SU-DHL-6 (cell line): ENCODE measurements at regions not wholly inside any gene's neighbourhood (a gene's known extent, or its start where the extent isn't known, plus 50 kb on each side); places are given as distances from the start of the nearest gene placed in this dataset.

Experiments
- H2AFZ ChIP-seq: fragments of 200-600 bp; sonication (generic); 2 replicates; pipeline ENCODE4 v1.6.1; 2014; ENCODE audit warnings: low read depth, mild to moderate bottlenecking, moderate library complexity, mixed read lengths, antibody characterized with exemption, low read length; ENCODE audit not compliant: severe bottlenecking
- H3F3A ChIP-seq: fragments of 200-600 bp; shearing (Covaris generic); 2 replicates; pipeline ENCODE4 v1.6.0; 2016; ENCODE audit warnings: antibody characterized with exemption, mild to moderate bottlenecking; ENCODE audit not compliant: insufficient read depth
- H3K27ac ChIP-seq: fragments of 200-600 bp; sonication (generic); 2 replicates; pipeline ENCODE4 v1.5.1; 2016; ENCODE audit warnings: low read depth, mild to moderate bottlenecking, low read length, moderate library complexity, mixed read lengths
- H3K27me3 ChIP-seq: fragments of 200-600 bp; sonication (generic), shearing (Covaris generic); 2 replicates; pipeline ENCODE4 v1.6.0; 2014; ENCODE audit warnings: mild to moderate bottlenecking, low read length
- H3K36me3 ChIP-seq: fragments of 200-600 bp; sonication (generic); 2 replicates; pipeline ENCODE4 v1.6.1; 2014; ENCODE audit warnings: mild to moderate bottlenecking, low read length, mixed read lengths
- H3K4me2 ChIP-seq: fragments of 300-600, 200-600 bp; shearing (Covaris generic), sonication (generic); 2 replicates; pipeline ENCODE4 v1.6.0; 2014; ENCODE audit warnings: low read length, low read depth, mild to moderate bottlenecking; ENCODE audit not compliant: poor library complexity, severe bottlenecking
- H3K4me3 ChIP-seq: fragments of 200-600 bp; sonication (generic); 2 replicates; pipeline ENCODE4 v1.5.1; 2014; ENCODE audit warnings: antibody characterized with exemption, low read length, mild to moderate bottlenecking, mixed read lengths; ENCODE audit not compliant: insufficient read depth, poor library complexity, severe bottlenecking
- H3K79me2 ChIP-seq: fragments of 200-600 bp; sonication (generic); 2 replicates; pipeline ENCODE4 v1.6.1; 2014; ENCODE audit warnings: mild to moderate bottlenecking, low read length, moderate library complexity; ENCODE audit not compliant: insufficient read depth
- H3K9ac ChIP-seq: fragments of 200-600 bp; sonication (generic); 2 replicates; pipeline ENCODE4 v1.7.0; 2014; ENCODE audit warnings: mild to moderate bottlenecking, low read length
- H3K9me2 ChIP-seq: fragments of 200-600 bp; sonication (generic); replicated peaks from 2 replicates; pipeline ENCODE4 v1.6.1; 2014; ENCODE audit warnings: low read length; ENCODE audit not compliant: insufficient read depth
- H3K9me3 ChIP-seq: fragments of 200-600 bp; sonication (generic); 2 replicates; pipeline ENCODE4 v1.6.1; 2014; ENCODE audit warnings: low read length, mixed read lengths; ENCODE audit not compliant: insufficient read depth
- H4K20me1 ChIP-seq: fragments of 200-600 bp; sonication (generic); 2 replicates; pipeline ENCODE4 v1.6.1; 2014; ENCODE audit warnings: low read depth, mild to moderate bottlenecking, antibody characterized with exemption, low read length, moderate library complexity, mixed read lengths
- CTCF ChIP-seq: fragments of 200-600 bp; sonication (generic); IDR thresholded peaks from one replicate; pipeline ENCODE4 v1.5.1; 2017; ENCODE audit warnings: antibody characterized with exemption, mild to moderate bottlenecking, low read length, moderate library complexity; ENCODE audit not compliant: insufficient read depth, poor library complexity, severe bottlenecking
- EZH2phosphoT487 ChIP-seq: fragments of 200-600 bp; sonication (generic), shearing (Covaris generic); conservative IDR thresholded peaks from 2 replicates; pipeline ENCODE4 v1.6.1; 2018; ENCODE audit warnings: mild to moderate bottlenecking, antibody characterized with exemption, low read length, moderate library complexity, mixed read lengths

- no peaks in the 10 kb centered on the region for H3F3A ChIP-seq
- H3K9ac ChIP-seq = no peak overlapping the region
- TF ChIP-seq EZH2phosphoT487 (no peak), CTCF (no peak)
- no peaks in the 10 kb centered on the region for H3K36me3 ChIP-seq
- no peak overlapping the region for H2AFZ ChIP-seq
- no peaks in the 10 kb centered on the region for H3K79me2 ChIP-seq
- H3K9me2 ChIP-seq = no peaks in the 10 kb centered on the region
- no peaks in the 10 kb centered on the region for H4K20me1 ChIP-seq
- no peak overlapping the region for H3K27ac ChIP-seq
- no peak overlapping the region for H3K4me2 ChIP-seq
- no peak overlapping the region for H3K4me3 ChIP-seq
- H3K27me3 ChIP-seq = no peaks in the 10 kb centered on the region; the same call in 1 of the 2 replicates
- H3K9me3 ChIP-seq = no peaks in the 10 kb centered on the region
Observed at GRCh38 chr4:14874990-14875389, 127.3 kb upstream of the CPEB2 start.

GRCh38 chr4:14877246-14878225, 124.7 kb upstream of the CPEB2 start:
- no peaks in the 10 kb centered on the region for H3K36me3 ChIP-seq
- no peaks in the 10 kb centered on the region for H4K20me1 ChIP-seq
- no peaks in the 10 kb centered on the region; the same call in 1 of the 2 replicates for H3K27me3 ChIP-seq
- H3K79me2 ChIP-seq = no peaks in the 10 kb centered on the region
- no peak overlapping the region for H3K27ac ChIP-seq
- no peak overlapping the region for H3K9ac ChIP-seq
- no peaks in the 10 kb centered on the region for H3K9me3 ChIP-seq
- H3K4me3 ChIP-seq = no peak overlapping the region
- TF ChIP-seq EZH2phosphoT487 = no peak
- TF ChIP-seq CTCF = no peak
- H3K9me2 ChIP-seq = no peaks in the 10 kb centered on the region
- H3F3A ChIP-seq = no peaks in the 10 kb centered on the region
- no peak overlapping the region for H3K4me2 ChIP-seq
- no peak overlapping the region for H2AFZ ChIP-seq

- Histone ChIP-seq H3K9ac (no peak overlapping the region), H4K20me1 (no peaks in the 10 kb centered on the region), H3K4me2 (no peak overlapping the region), H3K27ac (no peak overlapping the region), H3K36me3 (no peaks in the 10 kb centered on the region), H3K79me2 (no peaks in the 10 kb centered on the region), H3K27me3 (no peaks in the 10 kb centered on the region; the same call in 1 of the 2 replicates), H3K9me2 (no peaks in the 10 kb centered on the region), H3F3A (no peaks in the 10 kb centered on the region), H2AFZ (no peak overlapping the region), H3K9me3 (no peaks in the 10 kb centered on the region), H3K4me3 (no peak overlapping the region)
- TF ChIP-seq EZH2phosphoT487 (no peak), CTCF (no peak)
Observed at GRCh38 chr4:14878681-14879080, 123.6 kb upstream of the CPEB2 start.
